PC-3 (cell line): ENCODE measurements at regions not wholly inside any gene's neighbourhood (a gene's known extent, or its start where the extent isn't known, plus 50 kb on each side); places are given as distances from the start of the nearest gene placed in this dataset.

Source experiments
- ATAC-seq: fragments of 200-7000 bp; cut with Tn5 transposase; 2 replicates; pipeline ENCODE4 v1.9.1; 2020; ENCODE audit warnings: mild to moderate bottlenecking, moderate library complexity
- BruUV-seq: library from RNA; stranded (reverse); fragments of 400-500 nt; replicated peaks from 2 replicates; lab custom pipeline; 2021; lab: Mats Ljungman, UMichigan
- CTCF ChIA-PET: fragments of 300-600 bp; sonication (Branson Sonifier 250); formaldehyde crosslinking; loops from one replicate; lab custom pipeline; 2022; ENCODE audit warnings: antibody characterized with exemption; lab: Charles Lee
- POLR2A ChIA-PET: fragments of 300-600 bp; sonication (Branson Sonifier 250); formaldehyde crosslinking; loops from one replicate; lab custom pipeline; 2022; ENCODE audit warnings: antibody characterized with exemption; ENCODE audit not compliant: unreplicated experiment; lab: Charles Lee
- DNase-seq: peaks from one replicate; pipeline ENCODE4 v3.0.0-alpha.2; 2015
- H2AFZ ChIP-seq: fragments of 300-600 bp; sonication (generic); 2 replicates; pipeline ENCODE4 v1.6.0; 2016; ENCODE audit warnings: antibody characterized with exemption, low read length
- H3F3A ChIP-seq: fragments of 300-600 bp; sonication (generic); one replicate; pipeline ENCODE4 v1.6.0; 2017; ENCODE audit warnings: antibody characterized with exemption, low read length, control low read depth, mild to moderate bottlenecking; ENCODE audit not compliant: unreplicated experiment
- H3K27ac ChIP-seq: fragments of 300-600 bp; sonication (generic); 2 replicates; pipeline ENCODE4 v1.5.1; 2016; ENCODE audit warnings: mild to moderate bottlenecking, low read length
- H3K27me3 ChIP-seq: fragments of 300-600 bp; sonication (generic); 2 replicates; pipeline ENCODE4 v1.6.1; 2016; ENCODE audit warnings: low read length, mixed read lengths
- H3K36me3 ChIP-seq: fragments of 300-600 bp; sonication (generic); 2 replicates; pipeline ENCODE4 v1.6.1; 2016; ENCODE audit warnings: low read depth, mixed run types, low read length, mixed read lengths
- H3K4me1 ChIP-seq: fragments of 300-600 bp; sonication (generic); 2 replicates; pipeline ENCODE4 v1.5.1; 2016; ENCODE audit warnings: low read length; ENCODE audit not compliant: insufficient read depth
- H3K4me2 ChIP-seq: fragments of 300-600 bp; sonication (generic); 2 replicates; pipeline ENCODE4 v1.6.0; 2016; ENCODE audit warnings: low read length
- H3K4me3 ChIP-seq: fragments of 300-600 bp; sonication (generic); 2 replicates; pipeline ENCODE4 v1.5.1; 2016; ENCODE audit warnings: mild to moderate bottlenecking, low read length, mixed read lengths
- H3K79me2 ChIP-seq: fragments of 300-600 bp; sonication (generic); 2 replicates; pipeline ENCODE4 v1.6.1; 2017; ENCODE audit warnings: low read length, mixed read lengths
- H3K9ac ChIP-seq: fragments of 300-600 bp; sonication (generic); 2 replicates; pipeline ENCODE4 v1.6.0; 2016; ENCODE audit warnings: mild to moderate bottlenecking, low read length
- H3K9me2 ChIP-seq: fragments of 300-600 bp; sonication (generic); replicated peaks from 2 replicates; pipeline ENCODE4 v1.6.1; 2016; ENCODE audit warnings: mixed run types, low read length, mixed read lengths
- H3K9me3 ChIP-seq: fragments of 300-600 bp; sonication (generic); 2 replicates; pipeline ENCODE4 v1.6.1; 2016; ENCODE audit warnings: low read length, mixed read lengths
- H4K20me1 ChIP-seq: fragments of 300-600 bp; sonication (generic); 2 replicates; pipeline ENCODE4 v1.6.1; 2016; ENCODE audit warnings: low read length, mixed read lengths
- CTCF ChIP-seq: fragments of 300-600 bp; sonication (generic); conservative IDR thresholded peaks from 2 replicates; pipeline ENCODE4 v1.5.1; 2017; ENCODE audit warnings: antibody characterized with exemption, low read depth, mild to moderate bottlenecking, low read length
- EZH2 ChIP-seq: fragments of 300-600 bp; sonication (generic); IDR thresholded peaks from one replicate; pipeline ENCODE4 v1.6.1; 2017; ENCODE audit warnings: antibody characterized with exemption, mild to moderate bottlenecking, low read length; ENCODE audit not compliant: unreplicated experiment
- EZH2phosphoT487 ChIP-seq: fragments of 300-600 bp; sonication (generic); IDR thresholded peaks from 2 replicates; pipeline ENCODE4 v1.6.1; 2018; ENCODE audit warnings: mild to moderate bottlenecking, antibody characterized with exemption, low read length, borderline replicate concordance
- intact Hi-C: fragments of 100-400 bp; cut with micrococcal nuclease; formaldehyde crosslinking; loops from 2 replicates; pipeline ENCODE4 v1.9.0; 2023

- no peak for TF ChIP-seq EZH2phosphoT487
- TF ChIP-seq EZH2, result no peak
- no peak for TF ChIP-seq CTCF
- H2AFZ ChIP-seq, result no peak overlapping the region
- H3K79me2 ChIP-seq, result no peaks in the 10 kb centered on the region
- no peak overlapping the region for H3K4me2 ChIP-seq
- H3K36me3 ChIP-seq, result no peaks in the 10 kb centered on the region
- H4K20me1 ChIP-seq, result no peaks in the 10 kb centered on the region
- H3K9me2 ChIP-seq, result no peaks in the 10 kb centered on the region
- H3K4me1 ChIP-seq, result no peaks in the 10 kb centered on the region
- ChIA-PET POLR2A (no interaction called here), CTCF (no interaction called here)
- H3K9me3 ChIP-seq, result no peaks in the 10 kb centered on the region
- H3K9ac ChIP-seq, result no peak overlapping the region
- intact Hi-C loops, result no loop called here
- DNase-seq (no peak), ATAC-seq (no peak)
- no peaks in the 10 kb centered on the region for H3F3A ChIP-seq
- no TSS peak for BruUV-seq
- no peak overlapping the region for H3K4me3 ChIP-seq
- H3K27me3 ChIP-seq, result peaks cover 50% of the 10 kb centered on the region
- H3K27ac ChIP-seq, result no peak overlapping the region
Measured at GRCh38 chr6:168948990-168949531, 304.6 kb downstream of the THBS2 start.

GRCh38 chr6:168948002-168948401 is 305.6 kb downstream of the THBS2 start:
- Histone ChIP-seq H3K4me3 (no peak overlapping the region), H3K4me1 (no peaks in the 10 kb centered on the region), H3F3A (no peaks in the 10 kb centered on the region), H3K27me3 (peaks cover 54% of the 10 kb centered on the region), H2AFZ (no peak overlapping the region), H3K4me2 (no peak overlapping the region), H3K27ac (no peak overlapping the region), H3K9me3 (no peaks in the 10 kb centered on the region), H3K9ac (no peak overlapping the region), H3K36me3 (no peaks in the 10 kb centered on the region), H3K9me2 (no peaks in the 10 kb centered on the region), H3K79me2 (no peaks in the 10 kb centered on the region), H4K20me1 (no peaks in the 10 kb centered on the region)
- ATAC-seq (no peak), DNase-seq (no peak)
- intact Hi-C loops, result no loop called here
- BruUV-seq, result no TSS peak
- ChIA-PET CTCF (no interaction called here), POLR2A (no interaction called here)
- no peak for TF ChIP-seq EZH2phosphoT487
- no peak for TF ChIP-seq CTCF
- TF ChIP-seq EZH2, result no peak

- Histone ChIP-seq H3K4me2 (no peak overlapping the region), H3K9me3 (no peaks in the 10 kb centered on the region), H3K27me3 (peaks cover 47% of the 10 kb centered on the region; the same call in 1 of the 2 replicates), H4K20me1 (no peaks in the 10 kb centered on the region), H3K36me3 (no peaks in the 10 kb centered on the region), H3K9me2 (no peaks in the 10 kb centered on the region), H3F3A (no peaks in the 10 kb centered on the region), H3K4me3 (no peak overlapping the region), H2AFZ (no peak overlapping the region), H3K27ac (no peak overlapping the region), H3K9ac (no peak overlapping the region), H3K4me1 (no peaks in the 10 kb centered on the region), H3K79me2 (no peaks in the 10 kb centered on the region)
- ATAC-seq (no peak), DNase-seq (no peak)
- ChIA-PET POLR2A (no interaction called here), CTCF (no interaction called here)
- intact Hi-C loops, result no loop called here
- TF ChIP-seq EZH2phosphoT487 (no peak), EZH2 (no peak), CTCF (no peak)
- no TSS peak for BruUV-seq
Measured at GRCh38 chr6:168943231-168943905, 310.3 kb downstream of the THBS2 start.
